ENCODE measurements at regions not wholly inside any gene's neighbourhood (a gene's known extent, or its start where the extent isn't known, plus 50 kb on each side); places are given as distances from the start of the nearest gene placed in this dataset.
A peak's percentile ranks its signal among the peaks of the same experiment; 100 is the strongest.

DNA sequence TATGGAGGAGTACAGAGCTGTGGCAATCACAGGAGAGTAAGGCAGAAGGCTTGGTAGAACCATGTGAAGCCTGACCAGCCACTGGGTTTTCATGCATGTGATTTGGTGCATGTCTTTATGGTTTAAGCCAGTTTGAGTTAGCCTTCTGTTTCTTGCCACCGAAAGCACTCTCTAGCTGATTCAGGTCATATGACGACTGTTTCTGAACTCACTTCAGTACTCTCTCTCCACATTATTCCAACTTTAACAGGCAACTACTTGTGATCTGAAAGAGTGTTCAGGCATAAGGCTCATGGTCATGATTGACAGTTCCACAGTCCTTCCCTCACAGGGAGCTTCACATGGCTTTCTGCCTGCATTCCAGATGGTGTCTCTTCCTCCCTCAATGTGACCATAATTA, 63.3 kb upstream of the TAB2 start:
- TF ChIP-seq SUZ12 (IDR thresholded peaks at IDR 0.05), result no peak
- TF ChIP-seq ARNT (IDR thresholded peaks at IDR 0.05), result no peak
- no peak for TF ChIP-seq ELF4 (IDR thresholded peaks at IDR 0.05)
- no peak for TF ChIP-seq FOXM1 (IDR thresholded peaks at IDR 0.05; ENCODE audit: borderline replicate concordance)
- no peak for TF ChIP-seq SP1 (IDR thresholded peaks at IDR 0.05)
- TF ChIP-seq FOXK2 (IDR thresholded peaks at IDR 0.05), result no peak
- no peak for TF ChIP-seq NFRKB (IDR thresholded peaks at IDR 0.05)
- TF ChIP-seq HDGF (IDR thresholded peaks at IDR 0.05; ENCODE audit: borderline replicate concordance), result no peak
- TF ChIP-seq, protein P1, sequence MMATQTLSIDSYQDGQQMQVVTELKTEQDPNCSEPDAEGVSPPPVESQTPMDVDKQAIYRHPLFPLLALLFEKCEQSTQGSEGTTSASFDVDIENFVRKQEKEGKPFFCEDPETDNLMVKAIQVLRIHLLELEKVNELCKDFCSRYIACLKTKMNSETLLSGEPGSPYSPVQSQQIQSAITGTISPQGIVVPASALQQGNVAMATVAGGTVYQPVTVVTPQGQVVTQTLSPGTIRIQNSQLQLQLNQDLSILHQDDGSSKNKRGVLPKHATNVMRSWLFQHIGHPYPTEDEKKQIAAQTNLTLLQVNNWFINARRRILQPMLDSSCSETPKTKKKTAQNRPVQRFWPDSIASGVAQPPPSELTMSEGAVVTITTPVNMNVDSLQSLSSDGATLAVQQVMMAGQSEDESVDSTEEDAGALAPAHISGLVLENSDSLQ (IDR thresholded peaks at IDR 0.05), result 0 out of 2 replicates have a peak, but pooled peaks have one; percentile 39
- no peak for TF ChIP-seq CTBP1 (IDR thresholded peaks at IDR 0.05; ENCODE audit: borderline replicate concordance)
